ENCODE measurements at regions not wholly inside any gene's neighbourhood (a gene's known extent, or its start where the extent isn't known, plus 50 kb on each side); places are given as distances from the start of the nearest gene placed in this dataset.

DNA sequence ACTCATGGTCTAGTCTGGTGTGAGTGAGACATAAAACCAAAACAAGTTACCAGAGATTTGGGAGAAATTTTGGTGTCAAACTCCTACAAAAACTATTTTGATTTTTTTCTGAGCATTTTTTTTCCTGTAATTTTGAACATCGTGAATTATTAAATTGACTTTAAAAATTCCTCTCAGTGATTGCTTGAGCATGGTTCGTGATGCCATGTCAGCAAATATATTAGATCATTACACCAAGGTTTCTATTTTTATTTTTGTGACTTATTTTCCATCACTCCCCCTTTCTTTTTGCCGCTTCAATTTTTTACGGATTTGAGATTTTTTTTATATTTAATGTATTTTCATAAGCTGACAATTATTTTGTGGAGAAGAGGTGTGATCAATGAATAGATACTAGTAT is 613.9 kb upstream of the LRATD1 start:
- in situ Hi-C loops (cut with HindIII; ENCODE audit: low pct_unique_long_range_greater_than_20kb, low sequenced_read_pairs) (no loop called here), intact Hi-C loops (cut with micrococcal nuclease; ENCODE audit: unreplicated experiment) (no loop called here)
- TF ChIP-seq CTCF (IDR thresholded peaks at IDR 0.05) = no peak
- TF ChIP-seq SIN3A (IDR thresholded peaks at IDR 0.05; ENCODE audit: borderline replicate concordance, insufficient read depth, low read depth, low read length) = no peak
- TF ChIP-seq, protein P1, sequence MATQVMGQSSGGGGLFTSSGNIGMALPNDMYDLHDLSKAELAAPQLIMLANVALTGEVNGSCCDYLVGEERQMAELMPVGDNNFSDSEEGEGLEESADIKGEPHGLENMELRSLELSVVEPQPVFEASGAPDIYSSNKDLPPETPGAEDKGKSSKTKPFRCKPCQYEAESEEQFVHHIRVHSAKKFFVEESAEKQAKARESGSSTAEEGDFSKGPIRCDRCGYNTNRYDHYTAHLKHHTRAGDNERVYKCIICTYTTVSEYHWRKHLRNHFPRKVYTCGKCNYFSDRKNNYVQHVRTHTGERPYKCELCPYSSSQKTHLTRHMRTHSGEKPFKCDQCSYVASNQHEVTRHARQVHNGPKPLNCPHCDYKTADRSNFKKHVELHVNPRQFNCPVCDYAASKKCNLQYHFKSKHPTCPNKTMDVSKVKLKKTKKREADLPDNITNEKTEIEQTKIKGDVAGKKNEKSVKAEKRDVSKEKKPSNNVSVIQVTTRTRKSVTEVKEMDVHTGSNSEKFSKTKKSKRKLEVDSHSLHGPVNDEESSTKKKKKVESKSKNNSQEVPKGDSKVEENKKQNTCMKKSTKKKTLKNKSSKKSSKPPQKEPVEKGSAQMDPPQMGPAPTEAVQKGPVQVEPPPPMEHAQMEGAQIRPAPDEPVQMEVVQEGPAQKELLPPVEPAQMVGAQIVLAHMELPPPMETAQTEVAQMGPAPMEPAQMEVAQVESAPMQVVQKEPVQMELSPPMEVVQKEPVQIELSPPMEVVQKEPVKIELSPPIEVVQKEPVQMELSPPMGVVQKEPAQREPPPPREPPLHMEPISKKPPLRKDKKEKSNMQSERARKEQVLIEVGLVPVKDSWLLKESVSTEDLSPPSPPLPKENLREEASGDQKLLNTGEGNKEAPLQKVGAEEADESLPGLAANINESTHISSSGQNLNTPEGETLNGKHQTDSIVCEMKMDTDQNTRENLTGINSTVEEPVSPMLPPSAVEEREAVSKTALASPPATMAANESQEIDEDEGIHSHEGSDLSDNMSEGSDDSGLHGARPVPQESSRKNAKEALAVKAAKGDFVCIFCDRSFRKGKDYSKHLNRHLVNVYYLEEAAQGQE (IDR thresholded peaks at IDR 0.05; ENCODE audit: insufficient read depth in 1 of 2, low read depth in 2 of 2, low read length in 1 of 2) = no peak
- TF ChIP-seq TCF7L2 (IDR thresholded peaks at IDR 0.05; ENCODE audit: low read depth, low read length) = no peak
- no peak for TF ChIP-seq POLR2AphosphoS5 (IDR thresholded peaks at IDR 0.05; ENCODE audit: low read depth, low read length)
- Histone ChIP-seq H3K4me3 (ENCODE audit: low read depth in 2 of 2, low read length in 2 of 2) (no peak overlapping the region), H3K27me3 (ENCODE audit: control insufficient read depth, insufficient read depth, low read length) (no peaks in the 10 kb centered on the region), H3K4me1 (ENCODE audit: control insufficient read depth, insufficient read depth, low read length) (no peaks in the 10 kb centered on the region), H3K36me3 (ENCODE audit: control insufficient read depth, insufficient read depth, low read length) (no peaks in the 10 kb centered on the region), H3K9me3 (ENCODE audit: control insufficient read depth, insufficient read depth, low read depth, low read length) (no peaks in the 10 kb centered on the region), H3K27ac (ENCODE audit: low read length) (no peak overlapping the region)
- ATAC-seq = no peak
- DNase-seq (ENCODE audit: low read depth, low spot score) = no peak
- POLR2A ChIA-PET = no interaction called here
- no TSS peak for BruUV-seq (replicated peaks)
- CTCF ChIA-PET = no interaction called here

GRCh38 chr2:14023558-14023957 is 609.0 kb upstream of the LRATD1 start:
- DNase-seq (ENCODE audit: low read depth, low spot score) = no peak
- no peaks in the 10 kb centered on the region for H3K9me3 ChIP-seq (ENCODE audit: control insufficient read depth, insufficient read depth, low read depth, low read length)
- no peak overlapping the region for H3K27ac ChIP-seq (ENCODE audit: low read length)
- ATAC-seq = no peak
- H3K4me3 ChIP-seq (ENCODE audit: low read depth in 2 of 2, low read length in 2 of 2) = no peak overlapping the region
- H3K4me1 ChIP-seq (ENCODE audit: control insufficient read depth, insufficient read depth, low read length) = no peaks in the 10 kb centered on the region
- ChIA-PET CTCF (no interaction called here), POLR2A (no interaction called here)
- TF ChIP-seq TCF7L2 (IDR thresholded peaks at IDR 0.05; ENCODE audit: low read depth, low read length) (no peak), POLR2AphosphoS5 (IDR thresholded peaks at IDR 0.05; ENCODE audit: low read depth, low read length) (no peak), SIN3A (IDR thresholded peaks at IDR 0.05; ENCODE audit: borderline replicate concordance, insufficient read depth, low read depth, low read length) (no peak), CTCF (IDR thresholded peaks at IDR 0.05) (no peak)
- TF ChIP-seq, protein P1 (IDR thresholded peaks at IDR 0.05; ENCODE audit: insufficient read depth in 1 of 2, low read depth in 2 of 2, low read length in 1 of 2) = no peak
- in situ Hi-C loops (cut with HindIII; ENCODE audit: low pct_unique_long_range_greater_than_20kb, low sequenced_read_pairs) (no loop called here), intact Hi-C loops (cut with micrococcal nuclease; ENCODE audit: unreplicated experiment) (no loop called here)
- no peaks in the 10 kb centered on the region for H3K27me3 ChIP-seq (ENCODE audit: control insufficient read depth, insufficient read depth, low read length)
- BruUV-seq (replicated peaks) = no TSS peak
- H3K36me3 ChIP-seq (ENCODE audit: control insufficient read depth, insufficient read depth, low read length) = no peaks in the 10 kb centered on the region

Data from Panc1 (cell line).